GM21423 (cell line): ENCODE measurements at regions not wholly inside any gene's neighbourhood (a gene's known extent, or its start where the extent isn't known, plus 50 kb on each side); places are given as distances from the start of the nearest gene placed in this dataset.
"Not testable (repeated sequence)": the region's sequence is repeated elsewhere in the genome, so short reads cannot be mapped to it uniquely, and the experiment has no call there.

Experiments used
- ATAC-seq: cut with Tn5 transposase; IDR thresholded peaks from one replicate; pipeline ENCODE4 v1.9.1; 2021; ENCODE audit warnings: mild to moderate bottlenecking, moderate library complexity; ENCODE audit not compliant: unreplicated experiment

GRCh38 chr2:187002242-187002641 lies 153.3 kb upstream of the ZSWIM2 start:
- ATAC-seq = no peak

GRCh38 chr2:187001248-187001647 lies 152.3 kb upstream of the ZSWIM2 start:
- ATAC-seq = no peak

DNA sequence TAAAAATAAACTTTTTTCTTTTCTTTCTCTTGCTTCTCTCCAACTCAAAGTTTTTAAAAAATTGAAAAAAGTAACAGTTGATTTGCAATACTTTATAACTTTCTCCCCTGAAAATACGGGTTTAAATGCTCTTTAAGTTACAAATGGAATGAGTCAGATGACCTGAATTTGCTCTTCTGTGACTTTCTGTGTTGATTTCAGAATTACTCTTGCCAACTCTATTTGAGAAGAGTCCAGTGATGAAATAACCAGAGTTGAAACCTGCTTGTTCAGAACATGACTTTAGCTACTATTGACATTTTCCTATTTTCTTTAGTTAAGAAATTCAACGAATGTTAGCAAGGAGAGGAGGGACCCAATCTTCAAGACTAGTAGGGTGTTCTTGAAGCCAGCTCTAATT lies 146.1 kb upstream of the ZSWIM2 start:
- ATAC-seq = no peak

- ATAC-seq = no peak
Observed at GRCh38 chr2:186992597-186992996, 143.6 kb upstream of the ZSWIM2 start.

DNA sequence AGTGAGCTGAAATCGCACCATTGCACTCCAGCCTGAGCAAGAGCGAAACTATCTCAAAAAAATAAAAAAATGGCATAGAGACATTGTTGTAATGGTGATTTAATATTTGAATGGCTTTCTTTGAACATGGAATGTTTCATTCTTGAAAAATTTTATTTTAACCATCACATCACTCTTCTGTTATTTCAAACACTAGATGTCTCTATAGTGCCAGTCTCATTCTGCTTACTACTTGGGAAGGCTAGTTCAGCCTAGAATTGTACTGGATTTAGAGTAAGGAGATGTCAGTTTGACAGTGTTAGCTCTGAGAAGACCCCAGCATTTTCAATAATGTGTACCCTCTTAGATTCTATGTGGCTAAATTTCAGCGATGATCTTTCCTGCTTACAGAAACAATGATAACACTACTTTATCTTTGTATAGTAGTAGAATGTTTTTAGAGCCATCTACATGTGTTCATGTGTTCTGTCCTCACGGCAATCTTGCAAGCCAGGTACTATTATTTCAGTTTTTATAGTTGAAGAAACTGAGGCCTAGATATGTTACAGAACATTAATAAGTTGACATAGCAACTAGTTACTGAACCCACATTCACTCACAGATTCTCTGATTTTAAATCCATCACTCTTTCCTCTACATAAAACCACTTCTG lies 142.9 kb upstream of the ZSWIM2 start:
- ATAC-seq = no peak

- no peak for ATAC-seq
Observed at GRCh38 chr2:186984966-186985365, 136.0 kb upstream of the ZSWIM2 start.

- ATAC-seq = no peak
Observed at GRCh38 chr2:186984481-186984880, 135.5 kb upstream of the ZSWIM2 start.

DNA sequence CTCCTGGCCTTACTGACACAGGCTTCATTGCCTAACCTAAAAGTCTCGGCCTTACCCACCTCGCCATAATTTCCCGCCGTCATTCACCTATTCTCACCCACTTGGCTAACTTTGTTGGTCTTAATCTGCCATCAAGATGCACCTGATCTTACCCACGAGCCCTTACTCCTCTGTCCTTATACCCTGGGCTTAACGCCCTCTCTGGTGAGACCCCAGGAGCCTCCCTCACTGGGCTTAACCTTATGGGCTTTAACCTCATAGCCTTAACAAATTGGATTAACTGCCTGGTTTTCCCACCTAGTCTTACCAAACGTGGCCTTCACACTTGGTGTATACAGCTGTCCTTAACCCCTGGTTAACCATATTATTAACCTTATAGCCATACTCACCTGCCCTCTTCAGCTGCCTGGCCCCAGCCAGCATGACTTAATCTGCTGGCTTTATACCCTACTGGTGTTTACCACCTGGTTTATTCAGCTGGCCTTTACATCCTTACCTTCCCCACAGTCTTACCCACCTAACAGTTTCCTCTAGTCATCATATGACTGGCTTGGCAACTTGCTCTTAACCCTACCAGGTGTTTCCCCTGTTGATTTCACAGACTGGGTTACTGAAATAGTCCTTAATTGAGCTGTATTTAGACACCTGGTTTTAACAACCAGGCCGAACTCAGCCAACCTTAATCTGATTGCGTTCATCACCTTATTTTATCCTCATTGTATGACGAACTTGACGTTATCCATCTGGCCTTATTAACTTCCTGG lies 132.0 kb upstream of the ZSWIM2 start:
- no peak for ATAC-seq

DNA sequence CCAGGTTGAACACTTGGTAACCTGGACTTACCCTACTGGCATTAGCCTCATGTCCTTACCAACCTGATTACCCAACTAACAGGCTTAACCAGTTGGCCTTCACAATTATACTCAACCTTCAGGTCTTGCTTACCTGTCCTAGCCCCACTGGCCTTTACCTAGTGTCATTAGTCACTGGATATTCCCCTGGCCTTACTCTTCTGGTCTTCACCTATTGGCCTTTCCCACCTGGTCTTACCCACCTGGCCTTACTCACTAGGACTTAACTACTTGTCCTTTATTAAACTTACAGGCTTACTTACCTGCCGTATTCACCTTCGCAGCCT lies 131.1 kb upstream of the ZSWIM2 start:
- no peak for ATAC-seq

DNA sequence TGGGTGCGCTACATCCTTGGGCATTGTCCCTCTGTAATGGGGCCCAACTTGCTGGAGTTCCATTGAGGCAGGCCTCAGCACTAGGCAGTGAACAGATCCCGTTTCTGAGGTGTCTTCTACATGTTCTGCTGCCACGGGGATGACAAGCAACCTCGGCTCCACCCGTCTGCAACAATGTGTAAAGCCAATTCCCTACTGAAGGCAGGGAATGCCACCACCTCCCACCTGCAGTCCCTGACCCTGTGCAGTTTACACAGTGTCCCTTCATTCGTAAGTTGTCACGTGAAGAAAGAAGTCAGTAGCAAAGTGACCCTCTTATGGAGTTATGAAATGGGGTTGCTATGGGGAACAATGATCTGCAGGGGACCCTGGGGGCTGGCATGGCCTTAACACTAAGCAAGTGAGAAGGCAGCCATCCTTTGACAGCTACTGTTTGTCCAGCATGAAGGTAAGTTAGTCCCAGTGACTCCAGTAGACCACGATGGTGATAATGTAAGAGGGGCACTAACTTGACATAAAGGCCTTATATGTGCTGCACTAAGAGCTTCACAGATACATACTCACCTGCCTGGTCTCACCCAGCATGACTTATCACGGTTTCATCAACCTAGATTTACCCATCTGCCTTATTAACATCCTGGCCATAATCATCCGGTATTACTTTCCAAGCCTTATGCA lies 130.6 kb upstream of the ZSWIM2 start:
- ATAC-seq = no peak

DNA sequence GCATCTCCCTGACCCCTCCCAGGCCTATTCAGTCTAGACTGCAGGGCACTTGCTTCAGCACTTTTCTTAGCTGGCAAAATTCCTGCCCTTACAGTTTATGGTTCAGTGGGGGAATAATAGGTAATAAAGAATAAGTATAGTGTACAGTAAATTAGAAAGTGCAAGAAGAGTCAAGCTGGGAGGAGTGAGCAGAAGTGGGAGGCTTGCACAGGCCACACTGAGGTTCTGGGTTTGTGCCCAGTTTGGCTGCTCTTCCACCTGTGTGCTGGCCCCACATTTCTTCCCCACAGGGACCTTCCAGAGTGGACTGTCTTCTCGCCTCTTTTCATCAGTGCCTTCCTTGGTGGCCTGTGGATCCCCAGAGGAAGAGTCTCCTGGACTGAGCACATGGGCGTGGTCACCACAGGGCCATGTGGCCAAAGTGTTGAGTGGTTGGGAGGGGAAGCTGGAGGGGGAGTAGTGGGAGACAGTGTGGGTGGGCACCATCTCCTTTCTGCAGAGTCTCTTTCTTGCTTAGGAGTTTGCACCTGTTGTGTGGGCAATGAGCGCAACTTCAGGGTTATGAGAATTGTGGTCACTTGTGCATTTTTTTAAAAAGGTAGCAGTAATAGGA lies 128.6 kb upstream of the ZSWIM2 start:
- no peak for ATAC-seq

DNA sequence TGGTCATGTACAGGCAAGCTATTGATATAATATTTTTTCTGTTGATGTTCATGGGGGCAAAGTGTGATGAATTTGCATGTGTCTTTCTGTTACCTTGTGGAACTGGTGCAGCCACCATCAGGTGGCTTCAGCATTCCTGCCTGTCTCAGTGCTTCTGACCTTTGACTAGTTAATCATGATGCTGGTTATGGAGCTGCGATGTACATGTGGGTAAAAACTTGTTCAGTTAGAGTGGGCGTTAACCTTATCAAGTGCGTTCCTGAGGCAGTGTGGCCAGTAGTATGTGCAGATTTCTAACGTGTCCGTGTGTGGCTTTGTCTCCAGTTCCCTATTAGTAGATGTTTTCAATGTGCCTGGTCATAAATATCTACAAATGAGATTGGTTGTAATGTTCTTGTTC lies 127.4 kb upstream of the ZSWIM2 start:
- ATAC-seq = no peak

DNA sequence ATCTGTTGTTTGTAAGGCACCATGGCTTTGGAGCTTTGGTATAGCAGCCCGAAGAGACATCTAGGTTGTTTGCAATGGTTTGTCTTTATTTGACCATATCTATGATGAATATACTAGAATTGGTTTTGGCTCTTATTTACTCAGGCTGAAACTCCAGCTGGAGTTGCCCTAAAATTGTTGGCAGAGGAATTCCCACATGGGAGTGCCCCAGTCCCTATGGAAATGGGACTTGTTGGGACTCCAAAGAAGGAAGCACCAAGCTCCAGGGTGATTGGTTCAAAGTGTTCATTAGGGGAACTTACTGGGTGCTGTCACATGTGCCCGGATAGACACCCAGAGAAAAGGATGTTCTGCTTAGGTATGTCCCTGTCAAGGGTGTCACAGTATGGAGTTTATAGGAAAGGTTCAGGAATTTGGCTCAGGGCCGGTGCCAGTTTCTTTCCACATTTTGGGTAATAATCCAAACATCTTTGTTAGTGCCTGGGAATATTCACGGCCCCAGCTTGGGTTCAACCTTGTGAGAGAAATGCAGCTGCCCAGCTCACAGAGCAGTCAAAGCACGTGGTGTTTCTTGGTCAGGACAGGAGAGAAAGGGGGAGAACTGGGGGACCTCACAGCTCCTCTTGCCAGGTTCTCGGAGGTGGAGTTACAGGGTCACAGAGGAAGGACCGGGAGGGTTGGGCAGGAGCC lies 123.5 kb upstream of the ZSWIM2 start:
- no peak for ATAC-seq

DNA sequence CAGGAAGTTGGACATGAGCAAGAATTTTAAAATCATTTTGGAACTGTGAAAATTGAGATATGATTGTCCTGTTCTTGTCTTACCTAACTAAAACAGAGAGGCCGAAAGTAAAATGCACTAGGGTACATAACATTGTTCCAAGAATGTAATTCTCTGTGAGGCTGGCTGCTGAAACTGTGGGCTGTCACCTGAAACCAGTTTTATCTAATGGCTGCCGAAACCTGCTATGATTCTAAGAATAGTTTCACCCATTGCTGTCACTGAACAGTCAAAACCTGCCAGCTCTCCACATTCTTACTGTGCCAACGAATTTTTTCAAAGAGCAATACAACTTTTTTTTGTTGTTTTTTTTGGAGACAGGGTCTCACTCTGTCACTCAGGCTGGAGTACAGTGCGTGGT lies 119.3 kb upstream of the ZSWIM2 start:
- ATAC-seq = no peak

GRCh38 chr2:186966015-186966414 lies 117.0 kb upstream of the ZSWIM2 start:
- no peak for ATAC-seq

DNA sequence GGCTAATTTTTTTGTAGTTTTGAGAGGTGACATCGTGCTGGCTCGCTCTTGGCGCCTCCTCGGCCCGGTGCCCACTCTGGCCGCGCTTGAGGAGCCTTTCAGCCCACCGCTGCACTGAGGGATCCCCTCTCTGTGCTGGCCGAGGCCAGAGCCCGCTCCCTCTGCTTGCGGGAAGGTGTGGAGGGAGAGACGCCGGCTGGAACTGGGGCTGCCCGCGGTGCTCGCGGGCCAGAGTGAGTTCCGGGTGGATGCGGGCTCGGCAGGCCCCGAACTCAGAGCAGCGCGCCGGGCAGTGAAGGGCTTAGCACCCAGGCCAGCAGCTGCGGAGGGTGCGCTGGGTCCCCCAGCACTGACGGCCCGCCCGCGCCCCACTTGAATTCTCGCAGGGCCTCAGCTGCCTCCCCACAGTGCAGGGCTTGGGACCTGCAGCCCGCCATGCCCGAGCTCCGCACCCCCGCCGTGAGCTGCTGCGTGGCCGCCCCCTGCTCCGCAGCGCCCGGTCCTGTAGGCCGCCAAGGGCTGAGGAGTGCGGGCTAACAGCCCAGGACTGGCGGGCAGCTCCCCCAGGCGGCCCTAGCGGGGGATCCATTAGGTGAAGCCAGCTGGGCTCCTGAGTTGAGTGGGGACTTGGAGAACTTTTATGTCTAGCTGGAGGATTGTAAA lies 113.2 kb upstream of the ZSWIM2 start:
- no peak for ATAC-seq

DNA sequence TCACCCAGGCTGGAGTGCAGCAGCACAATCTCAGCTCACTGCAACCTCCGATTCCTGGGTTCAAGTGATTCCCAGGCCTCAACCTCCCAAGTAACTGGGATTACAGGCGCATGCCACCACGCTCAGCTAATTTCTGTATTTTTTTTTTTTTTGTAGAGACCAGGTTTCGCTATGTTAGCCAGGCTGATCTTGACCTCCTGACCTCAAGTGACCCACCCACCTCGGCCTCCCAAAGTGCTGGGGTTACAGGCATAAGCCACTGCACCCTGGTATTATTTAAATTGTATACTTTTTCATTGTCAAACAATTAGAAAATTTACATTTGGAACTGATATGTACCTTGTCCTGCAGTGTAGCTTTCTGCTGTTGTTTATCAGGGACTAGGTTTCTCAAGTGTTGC lies 111.3 kb upstream of the ZSWIM2 start:
- ATAC-seq = not testable (repeated sequence)

DNA sequence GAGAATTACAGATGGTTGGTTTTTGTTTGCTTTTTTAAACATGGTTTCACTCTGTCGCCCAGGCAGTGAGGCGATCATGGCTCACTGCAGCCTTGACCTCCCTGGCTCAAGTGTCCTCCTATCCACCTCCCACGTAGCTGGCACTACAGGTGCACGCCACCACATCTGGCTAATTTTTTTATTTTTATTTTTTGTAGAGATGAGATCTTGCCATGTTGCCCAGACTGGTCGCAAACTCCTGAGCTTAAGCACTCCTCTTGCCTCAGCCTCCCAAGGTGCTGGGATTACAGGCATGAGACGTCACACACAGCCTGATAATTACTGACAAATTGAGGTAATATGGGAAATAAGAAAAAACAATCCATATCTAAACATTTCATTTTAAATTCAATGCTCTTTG lies 110.5 kb upstream of the ZSWIM2 start:
- no peak for ATAC-seq

- no peak for ATAC-seq
Observed at GRCh38 chr2:186950694-186951093, 101.7 kb upstream of the ZSWIM2 start.

GRCh38 chr2:186949726-186950256 lies 100.8 kb upstream of the ZSWIM2 start:
- ATAC-seq = no peak
